Endothelial cell of umbilical vein (primary cell): ENCODE measurements at regions not wholly inside any gene's neighbourhood (a gene's known extent, or its start where the extent isn't known, plus 50 kb on each side); places are given as distances from the start of the nearest gene placed in this dataset.

Experiments used
- BruUV-seq: library from RNA; stranded (reverse); fragments of 400-500 nt; replicated peaks from 2 replicates; lab custom pipeline; 2021; lab: Mats Ljungman, UMichigan
- CTCF ChIA-PET: fragments of 300-600, 350-600 bp; sonication (Branson Sonifier 250); formaldehyde crosslinking; loops from one replicate; lab custom pipeline; 2021; ENCODE audit warnings: antibody characterized with exemption, inconsistent platforms; lab: Charles Lee
- POLR2A ChIA-PET: fragments of 300-600, 350-600 bp; sonication (Branson Sonifier 250); formaldehyde crosslinking; loops from one replicate; lab custom pipeline; 2021; ENCODE audit warnings: antibody characterized with exemption, inconsistent platforms; lab: Charles Lee
- DNase-seq: peaks from one replicate; pipeline ENCODE4 v3.0.0-alpha.2; 2011; ENCODE audit warnings: low read depth, low spot score
- FAIRE-seq: peaks from 2 replicates; lab custom pipeline; 2011; peaks lifted over from hg19 to GRCh38; lab: Jason Lieb, UNC
- H2AFZ ChIP-seq: 2 replicates; pipeline ENCODE4 v1.6.0; 2012; ENCODE audit warnings: low read depth, low read length, control low read depth, inconsistent platforms
- H3K27ac ChIP-seq: 2 replicates; pipeline ENCODE4 v1.5.1; 2011; ENCODE audit warnings: low read depth, mild to moderate bottlenecking, control low read depth, low read length, moderate library complexity; ENCODE audit not compliant: insufficient read depth
- H3K27me3 ChIP-seq, 2 experiments: 2 replicates each; pipeline versions ENCODE4 v1.6.0 to v1.6.1; 2011; ENCODE audit warnings: low read length in 2 of 2, mixed read lengths in 1 of 2; ENCODE audit not compliant: control insufficient read depth in 2 of 2, insufficient read depth in 2 of 2
- H3K36me3 ChIP-seq, 2 experiments: 2 replicates in 1 of 2; 3 replicates in 1 of 2; pipeline ENCODE4 v1.5.1; 2011; ENCODE audit warnings: low read length in 2 of 2, mild to moderate bottlenecking in 1 of 2, moderate library complexity in 1 of 2; ENCODE audit not compliant: control insufficient read depth in 2 of 2, insufficient read depth in 2 of 2; ENCODE audit errors: extremely low read depth in 1 of 2
- H3K4me1 ChIP-seq: 3 replicates; pipeline ENCODE4 v1.5.1; 2011; ENCODE audit warnings: mild to moderate bottlenecking, low read length; ENCODE audit not compliant: control insufficient read depth, insufficient read depth; ENCODE audit errors: extremely low read depth
- H3K4me2 ChIP-seq: 2 replicates; pipeline ENCODE4 v1.6.1; 2011; ENCODE audit warnings: low read length, control low read depth, mixed read lengths; ENCODE audit not compliant: insufficient read depth
- H3K4me3 ChIP-seq, 3 experiments: fragments of 200-600 bp in 1 of 3; sonication (generic), shearing (Covaris generic) in 1 of 3; replicated peaks in 1 of 3; 2 replicates each; pipeline ENCODE4 v1.5.1; 2011 to 2016; ENCODE audit warnings: control low read depth in 3 of 3, low read length in 3 of 3, mild to moderate bottlenecking in 2 of 3, inconsistent platforms in 1 of 3, low read depth in 1 of 3, moderate library complexity in 1 of 3; ENCODE audit not compliant: insufficient read depth in 1 of 3
- H3K79me2 ChIP-seq: 2 replicates; pipeline ENCODE4 v1.6.0; 2012; ENCODE audit warnings: low read length, inconsistent platforms; ENCODE audit not compliant: control insufficient read depth, insufficient read depth
- H3K9ac ChIP-seq: replicated peaks from 2 replicates; pipeline ENCODE3; 2011; ENCODE audit warnings: low read length, control low read depth; ENCODE audit not compliant: insufficient read depth; ENCODE audit errors: extremely low read depth
- H3K9me1 ChIP-seq: replicated peaks from 3 replicates; pipeline ENCODE4 v1.6.0; 2011; ENCODE audit warnings: mild to moderate bottlenecking, low read length; ENCODE audit not compliant: control insufficient read depth, insufficient read depth; ENCODE audit errors: extremely low read depth
- H3K9me3 ChIP-seq: replicated peaks from 2 replicates; pipeline ENCODE4 v1.5.1; 2012; ENCODE audit warnings: low read length, inconsistent platforms; ENCODE audit not compliant: control insufficient read depth, insufficient read depth
- H4K20me1 ChIP-seq: replicated peaks from 2 replicates; pipeline ENCODE3; 2011; ENCODE audit warnings: mild to moderate bottlenecking, low read length; ENCODE audit not compliant: control insufficient read depth, insufficient read depth; ENCODE audit errors: extremely low read depth
- EZH2 ChIP-seq: IDR thresholded peaks from 2 replicates; pipeline ENCODE4 v1.6.1; 2012; ENCODE audit warnings: borderline replicate concordance, low read depth, mild to moderate bottlenecking, moderate library complexity, low read length, inconsistent platforms; ENCODE audit not compliant: severe bottlenecking
- FOS ChIP-seq: IDR thresholded peaks from 2 replicates; pipeline ENCODE4 v1.6.1; 2011; ENCODE audit warnings: mild to moderate bottlenecking, low read length, moderate library complexity, borderline replicate concordance; ENCODE audit not compliant: insufficient read depth
- GATA2 ChIP-seq: IDR thresholded peaks from 2 replicates; pipeline ENCODE4 v1.7.0; 2011; ENCODE audit warnings: low read depth, mild to moderate bottlenecking, moderate library complexity, mixed read lengths, low read length; ENCODE audit not compliant: insufficient read length, insufficient read depth
- JUN ChIP-seq: IDR thresholded peaks from 2 replicates; pipeline ENCODE4 v1.6.1; 2011; ENCODE audit warnings: borderline replicate concordance, low read depth; ENCODE audit not compliant: insufficient read length, insufficient read depth
- MYC ChIP-seq: IDR thresholded peaks from one replicate; pipeline ENCODE4 v1.6.1; 2011; ENCODE audit warnings: mild to moderate bottlenecking, low read depth, low read length
- POLR2A ChIP-seq: IDR thresholded peaks from 2 replicates; pipeline ENCODE4 v1.6.1; 2012; ENCODE audit warnings: low read depth, mild to moderate bottlenecking, control low read depth, low read length
- POLR2AphosphoS5 ChIP-seq: IDR thresholded peaks from 2 replicates; pipeline ENCODE4 v1.6.1; 2012; ENCODE audit warnings: low read depth, mild to moderate bottlenecking, control low read depth, low read length, moderate library complexity; ENCODE audit not compliant: insufficient read depth
- dilution Hi-C: fragments of 300-500 bp; cut with MboI; formaldehyde crosslinking; loops from one replicate; pipeline ENCODE4 v1.15.0; 2019; ENCODE audit warnings: low sequenced_read_pairs; ENCODE audit not compliant: extremely low pct_ligation_motif_present
- intact Hi-C: fragments of 100-400 bp; cut with micrococcal nuclease; formaldehyde crosslinking; loops from one replicate; pipeline ENCODE4 v1.10.0; 2022
- TF ChIP-seq, protein P1 (sequence below), 2 donors: IDR thresholded peaks; 1 replicate in 1 of 2; 2 replicates in 1 of 2; pipeline ENCODE4 v1.5.1; 2011; ENCODE audit warnings: low read length in 2 of 2, mild to moderate bottlenecking in 2 of 2, moderate library complexity in 2 of 2, control low read depth in 1 of 2, inconsistent platforms in 1 of 2, low read depth in 1 of 2; ENCODE audit not compliant: insufficient read depth in 1 of 2; ENCODE audit errors: extremely low read depth in 1 of 2
- TF ChIP-seq, protein P2 (sequence below): IDR thresholded peaks from 2 replicates; pipeline ENCODE4 v1.6.1; 2011; ENCODE audit not compliant: insufficient read depth, insufficient read length

- DNase-seq (no peak), FAIRE-seq (no peak)
- H3K79me2 ChIP-seq, result no peaks in the 10 kb centered on the region
- H4K20me1 ChIP-seq, result no peaks in the 10 kb centered on the region
- H3K27me3 ChIP-seq, result no peaks in the 10 kb centered on the region
- H3K9ac ChIP-seq, result no peak overlapping the region
- no peaks in the 10 kb centered on the region for H3K36me3 ChIP-seq
- no peak overlapping the region for H3K4me2 ChIP-seq
- POLR2A ChIA-PET, result no interaction called here
- H3K27ac ChIP-seq, result no peak overlapping the region
- dilution Hi-C loops, result no loop called here
- H3K9me1 ChIP-seq, result no peaks in the 10 kb centered on the region
- CTCF ChIA-PET, result no interaction called here
- H3K4me3 ChIP-seq, result no peak overlapping the region
- H3K9me3 ChIP-seq, result peaks cover 5% of the 10 kb centered on the region
- H3K4me1 ChIP-seq, result no peaks in the 10 kb centered on the region
- BruUV-seq, result no TSS peak
- intact Hi-C loops, result no loop called here
- H2AFZ ChIP-seq, result no peak overlapping the region
- TF ChIP-seq FOS (no peak), POLR2AphosphoS5 (no peak), EZH2 (no peak), POLR2A (no peak), JUN (no peak), MYC (no peak), GATA2 (no peak)
- TF ChIP-seq, protein P1, sequence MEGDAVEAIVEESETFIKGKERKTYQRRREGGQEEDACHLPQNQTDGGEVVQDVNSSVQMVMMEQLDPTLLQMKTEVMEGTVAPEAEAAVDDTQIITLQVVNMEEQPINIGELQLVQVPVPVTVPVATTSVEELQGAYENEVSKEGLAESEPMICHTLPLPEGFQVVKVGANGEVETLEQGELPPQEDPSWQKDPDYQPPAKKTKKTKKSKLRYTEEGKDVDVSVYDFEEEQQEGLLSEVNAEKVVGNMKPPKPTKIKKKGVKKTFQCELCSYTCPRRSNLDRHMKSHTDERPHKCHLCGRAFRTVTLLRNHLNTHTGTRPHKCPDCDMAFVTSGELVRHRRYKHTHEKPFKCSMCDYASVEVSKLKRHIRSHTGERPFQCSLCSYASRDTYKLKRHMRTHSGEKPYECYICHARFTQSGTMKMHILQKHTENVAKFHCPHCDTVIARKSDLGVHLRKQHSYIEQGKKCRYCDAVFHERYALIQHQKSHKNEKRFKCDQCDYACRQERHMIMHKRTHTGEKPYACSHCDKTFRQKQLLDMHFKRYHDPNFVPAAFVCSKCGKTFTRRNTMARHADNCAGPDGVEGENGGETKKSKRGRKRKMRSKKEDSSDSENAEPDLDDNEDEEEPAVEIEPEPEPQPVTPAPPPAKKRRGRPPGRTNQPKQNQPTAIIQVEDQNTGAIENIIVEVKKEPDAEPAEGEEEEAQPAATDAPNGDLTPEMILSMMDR (IDR thresholded peaks at IDR 0.05; ENCODE audit: extremely low read depth in 1 of 2, insufficient read depth in 1 of 2, low read depth in 1 of 2, low read length in 2 of 2), result no peak
- TF ChIP-seq, protein P2, sequence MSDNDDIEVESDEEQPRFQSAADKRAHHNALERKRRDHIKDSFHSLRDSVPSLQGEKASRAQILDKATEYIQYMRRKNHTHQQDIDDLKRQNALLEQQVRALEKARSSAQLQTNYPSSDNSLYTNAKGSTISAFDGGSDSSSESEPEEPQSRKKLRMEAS, result no peak
Observed at GRCh38 chr18:4705894-4706293, 250.8 kb upstream of the DLGAP1 start.
